ENCODE measurements at regions not wholly inside any gene's neighbourhood (a gene's known extent, or its start where the extent isn't known, plus 50 kb on each side); places are given as distances from the start of the nearest gene placed in this dataset.

DNA sequence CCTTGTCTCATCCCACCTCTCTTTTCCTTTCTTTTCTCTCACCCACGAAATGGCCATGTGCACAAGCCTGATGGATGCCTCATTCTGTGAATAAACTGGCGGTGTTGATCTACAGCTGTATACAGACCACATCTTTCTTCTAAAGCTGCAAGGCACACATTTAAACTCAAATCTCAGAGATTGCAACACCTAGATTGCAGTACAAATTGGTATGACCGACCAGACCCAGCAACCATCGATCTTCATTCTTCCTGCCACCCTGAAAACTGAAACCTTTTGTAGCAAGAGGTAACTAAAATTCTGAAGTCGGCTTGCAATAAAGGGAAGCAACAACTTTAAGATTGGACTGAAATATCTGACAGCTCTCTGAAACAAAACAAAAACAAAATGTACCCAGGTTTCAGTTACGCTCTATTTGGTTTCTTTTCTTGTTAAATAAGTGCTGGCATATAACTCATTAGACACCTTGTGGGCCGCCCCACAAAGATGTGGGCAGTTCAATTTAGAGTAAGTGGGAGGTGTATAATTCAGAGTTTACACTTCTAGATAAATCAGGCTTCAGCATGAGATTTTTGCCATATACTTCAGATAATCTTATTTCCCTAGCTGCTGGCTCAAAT is 390.0 kb upstream of the NOVA1 start:
- TF ChIP-seq, protein P1, sequence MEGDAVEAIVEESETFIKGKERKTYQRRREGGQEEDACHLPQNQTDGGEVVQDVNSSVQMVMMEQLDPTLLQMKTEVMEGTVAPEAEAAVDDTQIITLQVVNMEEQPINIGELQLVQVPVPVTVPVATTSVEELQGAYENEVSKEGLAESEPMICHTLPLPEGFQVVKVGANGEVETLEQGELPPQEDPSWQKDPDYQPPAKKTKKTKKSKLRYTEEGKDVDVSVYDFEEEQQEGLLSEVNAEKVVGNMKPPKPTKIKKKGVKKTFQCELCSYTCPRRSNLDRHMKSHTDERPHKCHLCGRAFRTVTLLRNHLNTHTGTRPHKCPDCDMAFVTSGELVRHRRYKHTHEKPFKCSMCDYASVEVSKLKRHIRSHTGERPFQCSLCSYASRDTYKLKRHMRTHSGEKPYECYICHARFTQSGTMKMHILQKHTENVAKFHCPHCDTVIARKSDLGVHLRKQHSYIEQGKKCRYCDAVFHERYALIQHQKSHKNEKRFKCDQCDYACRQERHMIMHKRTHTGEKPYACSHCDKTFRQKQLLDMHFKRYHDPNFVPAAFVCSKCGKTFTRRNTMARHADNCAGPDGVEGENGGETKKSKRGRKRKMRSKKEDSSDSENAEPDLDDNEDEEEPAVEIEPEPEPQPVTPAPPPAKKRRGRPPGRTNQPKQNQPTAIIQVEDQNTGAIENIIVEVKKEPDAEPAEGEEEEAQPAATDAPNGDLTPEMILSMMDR (IDR thresholded peaks at IDR 0.05): no peak

DNA sequence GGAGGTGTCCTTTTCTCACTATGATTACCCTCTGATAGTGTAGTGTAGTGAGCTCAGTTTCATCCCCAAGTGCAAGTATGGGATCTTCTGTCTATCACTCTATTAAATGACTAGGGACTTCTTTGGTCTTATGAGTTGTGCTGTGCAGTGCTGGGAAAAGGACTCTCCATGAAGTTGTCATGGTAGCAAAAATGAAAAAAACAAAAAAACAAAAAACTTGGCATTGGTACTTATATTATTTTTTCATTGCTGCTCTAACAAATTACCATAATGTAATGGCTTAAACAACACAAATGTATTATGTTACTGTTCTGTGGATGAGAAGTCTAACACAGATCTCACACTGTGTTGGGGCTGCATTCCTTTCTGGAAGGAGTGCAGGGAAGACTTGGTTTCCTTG is 393.1 kb upstream of the NOVA1 start:
- TF ChIP-seq, protein P1 (IDR thresholded peaks at IDR 0.05): no peak

DNA sequence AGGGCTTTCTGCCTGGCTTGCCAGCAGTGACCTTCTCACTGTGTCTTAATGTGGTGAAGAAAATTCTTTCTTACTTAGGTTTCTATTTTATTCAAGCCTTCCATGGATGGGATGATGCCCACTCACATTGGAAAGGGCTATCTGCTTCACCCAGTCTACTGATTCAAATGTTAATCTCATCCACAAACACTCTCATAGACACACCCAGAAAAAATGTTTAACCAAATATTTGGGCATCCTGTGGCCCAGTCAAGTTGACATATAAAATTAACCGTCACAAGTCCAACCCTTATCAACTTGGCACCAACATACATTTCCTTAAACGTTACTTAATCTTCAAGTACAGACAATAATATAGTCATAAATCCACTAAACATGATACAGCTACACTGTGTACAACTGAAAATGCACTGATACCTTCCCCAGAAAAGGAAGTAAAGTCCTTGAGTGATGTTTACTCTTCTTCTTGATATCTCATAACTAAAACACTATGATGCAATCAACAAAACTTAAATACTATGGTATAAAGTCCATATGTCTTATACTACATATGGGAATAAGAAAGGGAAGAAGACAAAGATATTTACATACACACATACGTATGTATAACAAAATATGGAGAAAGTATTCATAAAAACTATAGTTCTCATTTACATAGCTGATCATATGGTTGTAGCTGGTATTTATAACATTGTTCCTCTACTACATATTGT is 394.7 kb upstream of the NOVA1 start:
- TF ChIP-seq, protein P1 (IDR thresholded peaks at IDR 0.05): no peak

DNA sequence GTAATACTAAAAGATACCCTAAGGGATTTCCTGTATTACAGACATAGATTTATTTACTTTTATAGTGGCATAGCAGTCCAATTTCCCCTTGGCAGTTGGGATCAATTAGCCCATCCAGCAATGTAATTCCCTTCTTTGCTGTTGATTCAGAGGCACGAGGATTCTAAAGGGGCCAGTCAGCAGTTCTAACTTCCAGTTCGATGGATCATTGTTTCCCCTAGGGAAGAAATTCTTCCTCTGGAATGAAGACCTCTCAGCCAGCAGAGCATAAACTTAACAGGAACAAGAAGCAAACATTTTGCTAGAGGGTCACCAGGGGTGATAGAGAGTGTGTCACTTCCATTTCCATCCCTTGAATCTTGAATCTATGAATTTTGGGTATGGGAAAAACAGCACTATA is 395.7 kb upstream of the NOVA1 start:
- TF ChIP-seq, protein P1 (IDR thresholded peaks at IDR 0.05): no peak

DNA sequence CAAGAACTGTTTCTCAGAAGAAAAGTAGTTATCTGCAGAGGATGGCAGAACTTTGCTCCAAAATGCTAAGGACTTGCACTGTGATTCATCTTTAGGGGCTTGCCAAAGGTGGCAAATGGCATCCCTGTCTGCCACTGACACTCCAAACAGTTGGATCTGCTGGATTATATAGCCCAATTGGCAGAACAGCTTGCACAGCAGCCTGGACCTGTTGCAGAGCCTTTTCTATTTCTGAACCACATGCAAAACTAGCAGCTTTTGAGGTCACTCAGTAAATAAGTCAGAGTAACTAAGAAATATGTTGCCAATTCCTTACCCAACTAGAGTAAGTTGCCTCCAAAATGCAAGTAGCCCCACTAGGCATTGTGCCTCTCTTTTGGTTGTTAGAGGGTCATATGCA is 397.5 kb upstream of the NOVA1 start:
- TF ChIP-seq, protein P1 (IDR thresholded peaks at IDR 0.05): no peak

DNA sequence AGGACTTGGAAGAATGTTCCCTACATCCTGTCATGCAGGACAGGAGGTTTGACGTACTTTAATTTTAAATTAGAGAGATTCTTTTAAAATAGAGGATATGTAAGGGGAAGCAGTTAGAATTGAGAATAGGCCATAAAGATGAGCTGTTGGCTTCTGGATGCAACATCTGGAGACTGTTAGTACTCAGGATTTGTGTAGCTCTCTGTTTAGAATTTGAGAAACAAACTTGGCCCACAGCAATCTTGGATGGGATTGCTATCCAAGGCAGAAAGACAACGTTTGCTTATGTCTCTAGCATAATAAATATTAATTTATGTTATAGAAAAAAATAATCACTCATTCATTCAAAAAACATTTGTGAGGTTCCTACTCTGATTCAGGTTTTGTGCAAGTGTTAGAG is 398.4 kb upstream of the NOVA1 start:
- TF ChIP-seq, protein P1 (IDR thresholded peaks at IDR 0.05): no peak

DNA sequence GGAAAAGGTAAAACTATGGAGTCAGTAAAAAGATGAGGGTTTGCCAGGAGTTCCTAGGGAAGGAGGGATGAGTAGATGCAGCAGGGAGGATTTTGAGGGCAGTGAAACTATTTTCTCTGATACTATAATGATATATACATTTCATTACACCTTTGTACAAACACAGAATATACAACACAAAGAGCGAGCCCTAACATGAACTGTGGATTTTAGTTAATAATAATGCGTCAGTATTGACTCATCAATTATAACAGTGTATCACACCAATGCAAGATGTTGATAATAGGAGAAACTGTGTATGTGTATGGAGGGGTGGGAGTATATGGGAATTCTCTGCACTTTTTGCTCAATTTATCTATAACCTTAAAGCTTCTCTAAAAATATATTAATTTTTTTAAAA is 404.3 kb upstream of the NOVA1 start:
- TF ChIP-seq, protein P1 (IDR thresholded peaks at IDR 0.05): no peak

Measured in LNCAP (cell line).